Endodermal cell (in vitro differentiated cells): ENCODE measurements at regions not wholly inside any gene's neighbourhood (a gene's known extent, or its start where the extent isn't known, plus 50 kb on each side); places are given as distances from the start of the nearest gene placed in this dataset.

Source experiments
- DNase-seq: peaks from one replicate; pipeline ENCODE4 v3.0.0-alpha.2; 2017
- H3K27ac ChIP-seq: 2 replicates; pipeline ENCODE4 v1.5.1; 2013; ENCODE audit warnings: mild to moderate bottlenecking, low read depth, low read length, moderate library complexity
- H3K27me3 ChIP-seq: 2 replicates; pipeline ENCODE4 v1.6.1; 2013; ENCODE audit warnings: mild to moderate bottlenecking, low read length, moderate library complexity; ENCODE audit not compliant: insufficient read depth, control insufficient read depth, poor library complexity, severe bottlenecking
- H3K36me3 ChIP-seq: 2 replicates; pipeline ENCODE4 v1.7.0; 2013; ENCODE audit warnings: mild to moderate bottlenecking, low read length, moderate library complexity; ENCODE audit not compliant: control insufficient read depth, insufficient read depth
- H3K4me1 ChIP-seq: one replicate; pipeline ENCODE4 v1.7.0; 2013; ENCODE audit warnings: low read length; ENCODE audit not compliant: control insufficient read depth, insufficient read depth
- H3K4me3 ChIP-seq: 2 replicates; pipeline ENCODE4 v1.5.1; 2013; ENCODE audit warnings: mild to moderate bottlenecking, low read length, moderate library complexity
- H3K9ac ChIP-seq: 2 replicates; pipeline ENCODE4 v1.6.1; 2013; ENCODE audit warnings: mild to moderate bottlenecking, low read length, moderate library complexity; ENCODE audit not compliant: poor library complexity, severe bottlenecking; ENCODE audit errors: extremely low read depth
- H3K9me3 ChIP-seq: 2 replicates; pipeline ENCODE4 v1.6.1; 2013; ENCODE audit warnings: mild to moderate bottlenecking, low read length, moderate library complexity; ENCODE audit not compliant: control insufficient read depth
- H3K27ac Mint-ChIP-seq: 2 replicates; pipeline ENCODE4 v1.8.0; 2020; ENCODE audit warnings: mixed read lengths
- H3K27me3 Mint-ChIP-seq: 2 replicates; pipeline ENCODE4 v1.8.0; 2021; ENCODE audit warnings: mild to moderate bottlenecking, mixed read lengths; ENCODE audit not compliant: insufficient read depth
- H3K36me3 Mint-ChIP-seq: 2 replicates; pipeline ENCODE4 v1.8.0; 2020; ENCODE audit warnings: low read depth, mixed read lengths
- H3K4me1 Mint-ChIP-seq: 2 replicates; pipeline ENCODE4 v1.8.0; 2020; ENCODE audit warnings: mixed read lengths
- H3K4me3 Mint-ChIP-seq: 2 replicates; pipeline ENCODE4 v1.8.0; 2020; ENCODE audit warnings: mild to moderate bottlenecking, moderate library complexity, mixed read lengths
- H3K9me3 Mint-ChIP-seq: 2 replicates; pipeline ENCODE4 v1.8.0; 2020; ENCODE audit warnings: mild to moderate bottlenecking, mixed read lengths
- CTCF ChIP-seq: fragments of 200-600 bp; sonication (generic); conservative IDR thresholded peaks from 2 replicates; pipeline ENCODE4 v1.5.0; 2021; ENCODE audit warnings: antibody characterized with exemption, mild to moderate bottlenecking
- WGBS, 2 experiments: methylation state at CpG; one replicate each; pipeline versions ENCODE4 v1.1.5 to v1.1.7; 2013; ENCODE audit warnings: missing lambda C conversion rate in 2 of 2, mixed read lengths in 1 of 2; ENCODE audit not compliant: insufficient coverage in 1 of 2, insufficient read length in 1 of 2; 5-methylcytosine and 5-hydroxymethylcytosine counted together

GRCh38 chr21:38924954-38925353, 119.2 kb downstream of the ETS2 start:
- no peak overlapping the region for H3K27ac ChIP-seq
- WGBS, 2 experiments: 93 to 98% methylated on average over 5 of the region's 5 CpGs
- no peak overlapping the region for H3K27ac Mint-ChIP-seq
- DNase-seq: no peak
- H3K4me3 ChIP-seq: no peak overlapping the region
- peaks cover 16% of the 10 kb centered on the region for H3K4me1 Mint-ChIP-seq
- peaks cover 17% of the 10 kb centered on the region for H3K9me3 Mint-ChIP-seq
- no peaks in the 10 kb centered on the region for H3K36me3 ChIP-seq
- H3K4me3 Mint-ChIP-seq: no peak overlapping the region
- no peaks in the 10 kb centered on the region for H3K27me3 ChIP-seq
- peaks cover 24% of the 10 kb centered on the region for H3K9me3 ChIP-seq
- peaks cover 8% of the 10 kb centered on the region for H3K27me3 Mint-ChIP-seq
- H3K9ac ChIP-seq: no peak overlapping the region
- H3K36me3 Mint-ChIP-seq: peaks cover 2% of the 10 kb centered on the region
- TF ChIP-seq CTCF: no peak
- peaks cover 3% of the 10 kb centered on the region for H3K4me1 ChIP-seq

- H3K4me3 ChIP-seq: no peak overlapping the region
- H3K9me3 ChIP-seq: peaks cover 9% of the 10 kb centered on the region
- H3K36me3 ChIP-seq: no peaks in the 10 kb centered on the region
- Mint-ChIP-seq H3K9me3 (peaks cover 3% of the 10 kb centered on the region), H3K27me3 (peaks cover 8% of the 10 kb centered on the region), H3K4me3 (no peak overlapping the region), H3K4me1 (peaks cover 20% of the 10 kb centered on the region), H3K36me3 (peaks cover 2% of the 10 kb centered on the region), H3K27ac (no peak overlapping the region)
- no peak overlapping the region for H3K9ac ChIP-seq
- 80 to 92% methylated on average over 1 to 4 of the region's 4 CpGs for WGBS, 2 experiments
- no peak for TF ChIP-seq CTCF
- H3K27ac ChIP-seq: no peak overlapping the region
- DNase-seq: no peak
- H3K4me1 ChIP-seq: peaks cover 11% of the 10 kb centered on the region
- H3K27me3 ChIP-seq: no peaks in the 10 kb centered on the region
These were observed 117.7 kb downstream of the ETS2 start for GRCh38 chr21:38923429-38923828.

GRCh38 chr21:38922474-38923235, 116.9 kb downstream of the ETS2 start:
- no peak overlapping the region for H3K9ac ChIP-seq
- no peaks in the 10 kb centered on the region for H3K36me3 Mint-ChIP-seq
- peaks cover 5% of the 10 kb centered on the region for H3K27me3 Mint-ChIP-seq
- peaks cover 17% of the 10 kb centered on the region for H3K4me1 ChIP-seq
- H3K36me3 ChIP-seq: no peaks in the 10 kb centered on the region
- no peak overlapping the region for H3K4me3 ChIP-seq
- H3K27ac ChIP-seq: no peak overlapping the region
- peaks cover 9% of the 10 kb centered on the region for H3K9me3 ChIP-seq
- no peak for TF ChIP-seq CTCF
- WGBS, 2 experiments: 93 to 100% methylated on average over 2 to 5 of the region's 6 CpGs
- peaks cover 27% of the 10 kb centered on the region for H3K4me1 Mint-ChIP-seq
- DNase-seq: no peak
- H3K9me3 Mint-ChIP-seq: no peaks in the 10 kb centered on the region
- H3K4me3 Mint-ChIP-seq: no peak overlapping the region
- no peak overlapping the region for H3K27ac Mint-ChIP-seq
- H3K27me3 ChIP-seq: no peaks in the 10 kb centered on the region
